ENCODE measurements at regions not wholly inside any gene's neighbourhood (a gene's known extent, or its start where the extent isn't known, plus 50 kb on each side); places are given as distances from the start of the nearest gene placed in this dataset.

- POLR2A ChIA-PET = no interaction called here
Observed at GRCh38 chr13:100987948-100988347, 313.4 kb upstream of the TMTC4 start.

GRCh38 chr13:100986571-100986970, 312.0 kb upstream of the TMTC4 start:
- Histone ChIP-seq H4K20me1 (ENCODE audit: insufficient read depth, low read length) (no peaks in the 10 kb centered on the region), H3K27ac (ENCODE audit: low read depth, low read length, poor library complexity, severe bottlenecking) (no peak overlapping the region), H3K9me2 (ENCODE audit: insufficient read depth, low read length) (no peaks in the 10 kb centered on the region), H3K4me3 (ENCODE audit: low read depth, low read length, poor library complexity, severe bottlenecking) (no peak overlapping the region), H2AFZ (ENCODE audit: low read length) (no peak overlapping the region), H3K9me3 (ENCODE audit: low read length) (no peaks in the 10 kb centered on the region), H3K4me2 (ENCODE audit: low read length) (no peak overlapping the region), H3K4me1 (ENCODE audit: insufficient read depth, low read length, poor library complexity, severe bottlenecking) (no peaks in the 10 kb centered on the region), H3K79me2 (ENCODE audit: insufficient read depth, low read depth, low read length) (no peaks in the 10 kb centered on the region), H3K36me3 (ENCODE audit: insufficient read depth, low read length) (no peaks in the 10 kb centered on the region)
- BruUV-seq (replicated peaks) = no TSS peak
- no peak for DNase-seq (ENCODE audit: low spot score)
- ChIA-PET CTCF (ENCODE audit: unreplicated experiment) (no interaction called here), POLR2A (no interaction called here)
- TF ChIP-seq EZH2phosphoT487 (IDR thresholded peaks at IDR 0.05; ENCODE audit: borderline replicate concordance, low read depth, low read length) = no peak
- TF ChIP-seq CTCF (conservative IDR thresholded peaks at IDR 0.05; ENCODE audit: low read length) = no peak
- intact Hi-C loops (cut with micrococcal nuclease; ENCODE audit: unreplicated experiment) = no loop called here

More at GRCh38 chr13:100987948-100988347, 313.4 kb upstream of the TMTC4 start:
- H3K9me3 ChIP-seq (ENCODE audit: low read length) = no peaks in the 10 kb centered on the region
- H3K4me2 ChIP-seq (ENCODE audit: low read length) = no peak overlapping the region
- H3K36me3 ChIP-seq (ENCODE audit: insufficient read depth, low read length) = no peaks in the 10 kb centered on the region
- no peak overlapping the region for H3K4me3 ChIP-seq (ENCODE audit: low read depth, low read length, poor library complexity, severe bottlenecking)
- CTCF ChIA-PET (ENCODE audit: unreplicated experiment) = no interaction called here
- no peak overlapping the region for H3K27ac ChIP-seq (ENCODE audit: low read depth, low read length, poor library complexity, severe bottlenecking)
- no peaks in the 10 kb centered on the region for H4K20me1 ChIP-seq (ENCODE audit: insufficient read depth, low read length)
- no peaks in the 10 kb centered on the region for H3K79me2 ChIP-seq (ENCODE audit: insufficient read depth, low read depth, low read length)
- intact Hi-C loops (cut with micrococcal nuclease; ENCODE audit: unreplicated experiment) = no loop called here
- H3K9me2 ChIP-seq (ENCODE audit: insufficient read depth, low read length) = no peaks in the 10 kb centered on the region
- DNase-seq (ENCODE audit: low spot score) = no peak
- BruUV-seq (replicated peaks) = no TSS peak
- H2AFZ ChIP-seq (ENCODE audit: low read length) = no peak overlapping the region
- H3K4me1 ChIP-seq (ENCODE audit: insufficient read depth, low read length, poor library complexity, severe bottlenecking) = no peaks in the 10 kb centered on the region
- TF ChIP-seq EZH2phosphoT487 (IDR thresholded peaks at IDR 0.05; ENCODE audit: borderline replicate concordance, low read depth, low read length) (no peak), CTCF (conservative IDR thresholded peaks at IDR 0.05; ENCODE audit: low read length) (no peak)

GRCh38 chr13:100984085-100984705, 309.6 kb upstream of the TMTC4 start:
- Histone ChIP-seq H3K27ac (ENCODE audit: low read depth, low read length, poor library complexity, severe bottlenecking) (no peak overlapping the region), H2AFZ (ENCODE audit: low read length) (no peak overlapping the region), H3K9me3 (ENCODE audit: low read length) (no peaks in the 10 kb centered on the region), H3K36me3 (ENCODE audit: insufficient read depth, low read length) (no peaks in the 10 kb centered on the region), H4K20me1 (ENCODE audit: insufficient read depth, low read length) (no peaks in the 10 kb centered on the region), H3K9me2 (ENCODE audit: insufficient read depth, low read length) (no peaks in the 10 kb centered on the region), H3K4me1 (ENCODE audit: insufficient read depth, low read length, poor library complexity, severe bottlenecking) (no peaks in the 10 kb centered on the region), H3K79me2 (ENCODE audit: insufficient read depth, low read depth, low read length) (no peaks in the 10 kb centered on the region), H3K4me3 (ENCODE audit: low read depth, low read length, poor library complexity, severe bottlenecking) (no peak overlapping the region), H3K4me2 (ENCODE audit: low read length) (no peak overlapping the region)
- DNase-seq (ENCODE audit: low spot score) = no peak
- TF ChIP-seq EZH2phosphoT487 (IDR thresholded peaks at IDR 0.05; ENCODE audit: borderline replicate concordance, low read depth, low read length) = no peak
- TF ChIP-seq CTCF (conservative IDR thresholded peaks at IDR 0.05; ENCODE audit: low read length) = no peak
- intact Hi-C loops (cut with micrococcal nuclease; ENCODE audit: unreplicated experiment) = no loop called here
- BruUV-seq (replicated peaks) = no TSS peak
- CTCF ChIA-PET (ENCODE audit: unreplicated experiment) = no interaction called here
- POLR2A ChIA-PET = interaction anchor here (0.7 kb wide), 1 partner anchor 626 kb away, joined by 5 read pairs; no protein-coding TSS in a partner anchor

All from OCI-LY7 (cell line).